ENCODE measurements at regions not wholly inside any gene's neighbourhood (a gene's known extent, or its start where the extent isn't known, plus 50 kb on each side); places are given as distances from the start of the nearest gene placed in this dataset.

DNA sequence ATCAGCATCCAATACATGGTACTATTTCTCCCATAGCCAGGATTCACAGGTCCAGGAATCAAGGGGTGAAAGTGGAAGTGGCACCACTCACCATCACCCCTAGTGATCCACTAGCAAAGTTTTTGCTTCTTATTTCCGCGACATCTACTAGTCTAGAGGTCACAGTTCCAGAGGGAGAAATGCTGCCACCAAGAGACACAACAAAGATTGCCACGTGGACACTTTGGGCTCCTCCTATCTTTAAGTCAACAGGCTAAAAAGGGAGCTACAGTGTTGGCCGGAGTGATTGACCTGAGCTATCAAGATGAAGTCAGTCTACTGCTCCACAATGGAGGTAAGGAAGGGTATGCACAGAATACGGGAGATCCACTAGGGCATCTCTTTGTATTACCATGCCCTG is 178.2 kb downstream of the AKR1D1 start:
- Histone ChIP-seq H4K5ac (ENCODE audit: low read depth, low read length) (no peak overlapping the region), H3K14ac (replicated peaks; ENCODE audit: low read depth, low read length) (no peak overlapping the region), H3K36me3 (ENCODE audit: control insufficient read depth, insufficient read depth, low read length) (no peaks in the 10 kb centered on the region), H4K8ac (ENCODE audit: low read depth in 2 of 2, low read length in 2 of 2) (no peak overlapping the region), H3K4ac (ENCODE audit: low read depth, low read length) (no peak overlapping the region), H3K23ac (ENCODE audit: low read depth, low read length) (no peak overlapping the region), H2BK120ac (ENCODE audit: low read depth, low read length) (no peak overlapping the region), H2BK5ac (ENCODE audit: low read depth, low read length, poor library complexity, severe bottlenecking) (no peak overlapping the region), H3K79me1 (ENCODE audit: low read depth in 1 of 2, low read length in 2 of 2) (no peaks in the 10 kb centered on the region), H3K4me2 (ENCODE audit: low read depth, low read length) (no peak overlapping the region), H3K9me1 (ENCODE audit: insufficient read depth, low read length) (no peaks in the 10 kb centered on the region), H4K20me1 (ENCODE audit: insufficient read depth, low read length) (no peaks in the 10 kb centered on the region), H3K9me3 (ENCODE audit: control insufficient read depth, insufficient read depth, low read length) (peaks cover 14% of the 10 kb centered on the region), H3K27ac (ENCODE audit: insufficient read depth, low read length) (no peak overlapping the region), H4K91ac (ENCODE audit: insufficient read depth, low read depth, low read length) (no peak overlapping the region), H2AK5ac (ENCODE audit: low read depth, low read length) (no peak overlapping the region), H2BK15ac (ENCODE audit: low read depth, low read length) (no peak overlapping the region), H2AK9ac (replicated peaks; ENCODE audit: low read depth, low read length, poor library complexity) (no peak overlapping the region), H2BK20ac (ENCODE audit: low read depth, low read length) (no peak overlapping the region), H3K56ac (ENCODE audit: extremely low read depth, insufficient read depth, low read length) (no peak overlapping the region), H3K9ac (ENCODE audit: low read depth, low read length) (no peak overlapping the region), H3K4me3 (ENCODE audit: insufficient read depth, low read depth, low read length) (no peak overlapping the region), H3K27me3 (ENCODE audit: control insufficient read depth, insufficient read depth, low read length) (no peaks in the 10 kb centered on the region), H3K18ac (ENCODE audit: low read depth, low read length) (no peak overlapping the region), H3K4me1 (ENCODE audit: control insufficient read depth, insufficient read depth, low read length) (no peaks in the 10 kb centered on the region), H2AFZ (replicated peaks; ENCODE audit: low read length, poor library complexity) (no peak overlapping the region)
- WGBS, 2 experiments (ENCODE audit: extremely low coverage in 2 of 2, insufficient read length in 1 of 2), result no CpG with 5 or more reads among the region's 5 CpGs
- intact Hi-C loops (cut with micrococcal nuclease) (no loop called here), dilution Hi-C loops (cut with HindIII; ENCODE audit: low sequenced_read_pairs, unreplicated experiment) (no loop called here), in situ Hi-C loops (cut with MboI; ENCODE audit: low sequenced_read_pairs) (no loop called here)
- ATAC-seq (ENCODE audit: low read depth) (no peak), DNase-seq (no peak)
- POLR2A ChIA-PET (ENCODE audit: unreplicated experiment), result no interaction called here
- CTCF ChIA-PET, result no interaction called here
- no TSS peak for BruUV-seq (replicated peaks)
- TF ChIP-seq MAZ (IDR thresholded peaks at IDR 0.05; ENCODE audit: borderline replicate concordance, low read depth, low read length), result no peak
- TF ChIP-seq BHLHE40 (IDR thresholded peaks at IDR 0.05; ENCODE audit: low read depth, low read length), result no peak
- TF ChIP-seq USF2 (IDR thresholded peaks at IDR 0.05; ENCODE audit: low read depth, low read length), result no peak
- TF ChIP-seq RFX5 (IDR thresholded peaks at IDR 0.05; ENCODE audit: low read depth, low read length), result no peak

Measured in IMR-90 (cell line).